HL-60/S4 treated with retinoic acid at 250 ng/mL for 4 days and 3 days (cell line): ENCODE measurements at regions not wholly inside any gene's neighbourhood (a gene's known extent, or its start where the extent isn't known, plus 50 kb on each side); places are given as distances from the start of the nearest gene placed in this dataset.

Source experiments
- in situ Hi-C: fragments of 300-500 bp; cut with MboI; formaldehyde crosslinking; loops from 2 replicates; pipeline ENCODE4 v1.7.0; 2022; ENCODE audit warnings: low sequenced_read_pairs

DNA sequence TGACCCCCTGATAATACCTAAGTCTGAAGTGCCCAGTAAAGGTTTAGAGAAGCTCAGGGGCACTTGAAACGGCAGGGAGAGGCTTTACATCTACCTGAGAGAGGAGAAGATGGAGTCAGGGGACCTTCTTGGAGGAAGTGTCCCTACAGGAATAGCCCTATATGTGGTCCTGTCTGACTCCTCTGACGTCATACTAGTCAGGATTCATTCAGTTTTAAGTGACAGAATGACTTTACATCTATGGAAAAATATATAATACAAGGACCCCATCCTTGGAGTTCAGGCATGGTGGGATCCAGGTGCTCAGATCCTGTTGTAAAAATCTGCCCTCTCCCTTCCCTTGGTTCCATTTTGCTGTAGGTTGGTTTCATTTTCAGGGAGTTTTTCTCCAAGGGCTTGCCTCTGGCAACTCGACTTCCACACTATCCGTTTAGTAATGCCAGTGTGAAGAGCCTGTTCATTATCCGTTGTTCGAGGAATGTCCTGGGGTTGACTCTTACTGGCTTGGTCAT lies 205.6 kb downstream of the IRF8 start:
- in situ Hi-C loops = no loop called here

DNA sequence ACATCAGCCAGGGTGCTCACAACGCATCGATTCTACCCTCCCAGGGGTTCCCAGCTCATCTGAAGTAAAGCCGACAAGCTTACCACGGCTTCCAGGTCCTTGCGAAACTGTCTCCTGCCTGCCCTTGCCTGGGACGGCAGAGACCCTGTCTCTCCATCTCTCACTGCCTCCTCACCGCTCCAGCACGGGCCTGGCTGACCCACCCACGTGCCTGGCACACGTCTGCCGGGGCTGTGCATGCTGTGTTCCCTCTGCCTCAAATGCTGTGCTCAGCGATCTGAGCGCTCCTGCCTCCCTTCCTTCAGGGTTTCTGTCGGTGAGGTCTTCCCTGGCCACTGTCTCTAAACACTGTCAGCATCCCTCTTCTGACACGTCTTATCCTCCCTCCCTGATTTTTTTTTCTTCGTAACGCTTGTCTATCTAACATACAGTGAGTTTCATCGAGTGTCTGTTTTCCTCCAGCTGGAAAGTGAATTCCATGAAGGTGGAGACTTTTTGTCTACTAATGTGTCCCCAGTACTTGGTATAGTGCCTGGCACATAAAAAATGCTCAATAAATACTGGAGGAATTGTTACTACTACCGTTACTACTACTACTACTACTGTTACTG lies 208.4 kb downstream of the IRF8 start:
- in situ Hi-C loops = no loop called here

DNA sequence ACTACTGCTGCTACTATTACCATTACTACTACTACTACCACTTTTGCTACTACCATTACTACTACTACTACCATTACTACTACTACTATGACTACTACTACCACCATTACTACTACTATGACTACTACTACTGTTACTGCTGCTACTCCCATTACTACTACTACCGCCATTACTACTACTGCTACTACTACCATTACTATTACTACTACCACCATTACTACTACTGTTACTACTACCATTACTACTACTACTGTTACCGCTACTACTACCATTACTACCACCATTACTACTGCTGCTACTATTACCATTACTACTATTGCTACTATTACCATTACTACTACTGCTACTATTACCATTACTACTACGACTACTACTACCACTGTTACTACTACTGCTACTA lies 209.1 kb downstream of the IRF8 start:
- in situ Hi-C loops = no loop called here

DNA sequence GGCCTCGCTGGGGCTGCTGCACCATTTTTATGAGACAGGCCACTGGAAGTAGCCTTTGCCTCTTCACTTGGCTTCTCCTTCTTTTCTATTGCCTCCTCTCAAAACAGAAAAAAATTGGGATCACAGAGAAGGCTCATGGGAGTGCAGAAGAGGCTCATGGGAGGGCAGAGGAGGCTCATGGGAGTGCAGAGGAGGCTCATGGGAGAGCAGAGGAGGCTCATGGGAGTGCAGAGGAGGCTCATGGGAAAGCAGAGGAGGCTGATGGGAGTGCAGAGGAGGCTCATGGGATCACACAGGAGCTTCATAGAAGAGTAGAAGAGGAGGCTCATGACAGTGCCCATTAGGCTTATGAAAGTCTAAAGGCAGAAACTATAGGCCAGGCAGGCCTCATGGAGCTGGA lies 211.2 kb downstream of the IRF8 start:
- in situ Hi-C loops = no loop called here

DNA sequence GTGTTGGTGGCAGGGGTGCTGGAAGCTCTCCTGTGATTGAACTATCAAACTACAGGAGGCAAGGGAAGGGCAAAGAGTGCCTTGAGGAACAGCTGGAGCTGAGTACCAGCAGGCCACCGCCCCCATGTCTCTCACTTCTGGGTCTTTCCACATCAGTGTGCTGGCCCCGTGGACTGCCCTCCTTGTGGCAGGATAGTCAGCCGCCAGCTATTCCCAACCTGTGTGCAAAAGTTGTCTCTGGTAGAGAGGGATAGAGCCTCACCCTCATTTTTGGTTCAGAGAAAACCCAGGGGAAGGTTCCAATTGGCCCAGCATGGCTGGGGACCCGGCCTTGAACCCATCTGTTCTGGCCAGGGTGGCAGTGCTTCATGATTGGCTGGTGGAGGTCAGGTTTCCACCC lies 211.8 kb downstream of the IRF8 start:
- in situ Hi-C loops = no loop called here

DNA sequence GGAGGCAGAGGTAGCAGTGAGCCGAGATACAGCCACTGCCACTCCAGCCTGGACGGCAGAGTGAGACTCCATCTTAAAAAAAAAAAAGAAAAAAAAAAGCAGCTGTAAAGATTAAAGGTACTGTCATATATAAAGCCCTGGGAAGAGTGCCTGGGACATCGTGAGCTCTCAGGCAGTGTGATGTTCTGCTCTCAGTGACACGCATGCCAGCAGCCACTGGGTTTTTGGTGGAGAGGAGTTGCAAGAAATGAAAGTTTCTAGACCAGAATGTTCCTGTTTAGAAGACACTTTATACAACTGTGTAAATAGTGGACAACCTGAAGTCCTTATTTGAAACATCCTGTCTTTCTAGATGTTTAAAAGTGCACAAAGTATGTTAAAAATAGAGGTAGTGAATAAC lies 213.2 kb downstream of the IRF8 start:
- in situ Hi-C loops = no loop called here

DNA sequence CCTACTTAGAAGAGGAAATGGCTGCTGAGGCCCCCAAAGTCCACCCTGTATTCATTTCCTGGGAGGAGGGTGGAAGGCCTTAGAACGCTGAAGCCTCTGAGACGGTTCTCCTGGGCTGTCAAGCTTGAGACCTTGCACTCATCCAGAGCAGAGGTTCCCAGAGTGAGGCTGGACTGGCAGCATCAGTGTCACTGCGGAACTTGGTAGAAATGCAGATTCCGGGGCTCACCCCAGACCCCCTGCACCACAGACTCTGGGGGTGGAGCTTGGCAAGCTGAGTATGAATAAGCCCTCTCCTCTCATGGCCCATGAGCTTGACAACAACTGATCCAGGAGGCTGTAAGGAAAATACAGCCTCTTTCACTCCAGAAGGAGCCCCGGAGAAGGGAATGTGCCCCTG lies 218.3 kb downstream of the IRF8 start:
- in situ Hi-C loops = no loop called here

DNA sequence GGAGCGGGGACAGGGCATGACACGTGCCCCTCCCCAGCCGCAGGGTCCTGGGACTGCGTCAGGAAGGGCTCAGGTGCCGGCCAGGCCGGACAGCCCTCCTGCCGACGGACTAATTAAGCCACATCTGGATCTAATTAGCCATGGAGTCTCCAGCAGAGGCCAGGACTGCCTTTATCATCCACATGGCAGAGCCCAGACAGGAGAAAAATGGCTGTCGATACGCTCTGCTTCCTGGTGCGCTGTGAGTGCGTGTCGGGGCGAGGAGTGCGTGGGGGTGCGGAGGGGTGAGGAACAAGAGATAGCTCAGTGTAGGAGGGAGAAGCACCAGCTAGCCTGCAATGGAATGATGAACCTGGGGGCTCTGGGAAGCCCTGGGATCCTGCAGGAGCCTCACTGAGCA lies 218.8 kb downstream of the IRF8 start:
- in situ Hi-C loops = no loop called here

DNA sequence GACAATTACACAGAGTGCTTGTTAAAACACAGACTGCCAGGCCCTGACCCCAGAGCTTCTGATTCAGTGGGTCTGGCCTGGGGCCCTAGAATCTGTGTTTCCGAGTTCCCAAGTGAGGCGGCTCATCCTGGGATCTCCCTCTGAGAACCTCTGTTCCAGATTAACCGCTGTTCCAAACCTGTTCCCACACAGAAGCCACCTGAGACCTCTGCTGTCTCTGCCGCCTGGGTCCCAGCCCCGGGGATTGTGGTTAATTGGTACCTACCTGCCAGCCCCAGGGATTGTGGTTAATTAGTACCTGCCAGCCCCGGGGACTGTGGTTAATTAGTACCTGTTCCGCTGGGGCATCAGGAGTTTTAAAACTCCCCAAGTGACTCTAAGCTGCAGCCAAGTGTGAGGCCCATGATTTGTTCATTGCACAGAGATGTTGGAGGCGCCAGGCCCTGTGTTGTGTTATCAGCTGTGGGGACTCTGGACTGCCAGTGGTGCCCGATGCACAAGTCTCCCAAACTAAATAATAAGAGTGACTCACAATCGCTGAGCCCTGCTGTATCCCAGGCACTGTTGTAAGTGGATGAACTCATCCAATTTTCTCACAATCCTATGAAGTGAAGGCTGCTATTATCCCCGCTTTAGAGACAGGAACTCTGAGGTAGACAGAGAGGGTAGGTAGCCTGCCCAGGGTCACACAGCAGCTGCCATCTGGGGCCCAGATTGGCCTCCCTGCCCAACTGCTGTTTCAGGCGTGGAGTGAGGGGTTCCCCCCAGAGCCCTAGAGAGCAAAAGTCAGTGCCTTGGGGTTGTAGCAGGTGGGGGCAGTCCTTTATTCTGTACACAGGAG lies 219.7 kb downstream of the IRF8 start:
- in situ Hi-C loops = no loop called here

DNA sequence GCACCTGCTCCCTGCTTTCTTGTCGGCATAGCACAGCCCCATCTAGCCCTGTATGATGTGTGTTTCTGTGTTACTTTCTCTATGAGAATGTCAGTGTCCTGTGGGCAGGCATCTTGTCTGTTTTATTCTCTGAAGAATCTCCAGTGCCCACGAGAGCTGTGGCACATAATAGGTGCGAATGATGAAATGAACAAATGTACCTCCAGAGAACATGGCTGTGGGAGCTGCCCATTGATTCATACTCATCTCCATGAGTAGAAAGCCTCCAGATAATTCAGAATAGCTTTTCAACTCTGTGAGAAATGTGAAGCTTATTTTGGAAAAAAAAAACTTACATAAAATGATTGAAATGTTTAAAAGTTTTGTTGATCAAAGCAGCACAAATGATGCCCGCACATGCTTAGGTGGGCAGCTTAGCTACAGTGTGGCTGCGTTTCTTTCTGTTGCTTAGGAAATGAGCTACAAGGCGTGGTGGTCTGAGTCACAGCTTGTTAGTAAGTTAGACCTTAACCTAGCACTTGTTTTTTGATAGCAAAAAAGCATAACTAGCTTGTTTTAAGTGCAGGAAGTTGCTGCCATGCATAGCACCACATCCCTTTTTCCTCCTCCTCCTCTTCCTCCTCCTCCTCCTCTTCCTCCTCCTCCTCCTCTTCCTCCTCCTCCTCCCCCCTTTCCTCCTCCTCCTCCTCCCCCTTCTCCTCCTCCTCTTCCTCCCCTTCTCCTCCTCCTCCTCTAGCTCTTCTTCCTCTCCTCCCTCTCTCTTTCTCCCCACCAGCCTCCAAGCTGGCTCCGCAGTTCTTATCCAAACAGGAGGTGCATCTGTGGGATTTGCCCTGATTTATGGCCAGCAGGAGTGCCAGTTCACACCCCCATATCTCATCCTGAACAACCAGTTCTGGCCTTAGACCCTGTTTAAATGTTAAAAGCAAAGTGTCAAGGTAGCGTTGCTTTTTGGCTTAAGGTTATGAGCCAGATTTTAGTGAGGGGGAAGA lies 221.5 kb downstream of the IRF8 start:
- in situ Hi-C loops = no loop called here

DNA sequence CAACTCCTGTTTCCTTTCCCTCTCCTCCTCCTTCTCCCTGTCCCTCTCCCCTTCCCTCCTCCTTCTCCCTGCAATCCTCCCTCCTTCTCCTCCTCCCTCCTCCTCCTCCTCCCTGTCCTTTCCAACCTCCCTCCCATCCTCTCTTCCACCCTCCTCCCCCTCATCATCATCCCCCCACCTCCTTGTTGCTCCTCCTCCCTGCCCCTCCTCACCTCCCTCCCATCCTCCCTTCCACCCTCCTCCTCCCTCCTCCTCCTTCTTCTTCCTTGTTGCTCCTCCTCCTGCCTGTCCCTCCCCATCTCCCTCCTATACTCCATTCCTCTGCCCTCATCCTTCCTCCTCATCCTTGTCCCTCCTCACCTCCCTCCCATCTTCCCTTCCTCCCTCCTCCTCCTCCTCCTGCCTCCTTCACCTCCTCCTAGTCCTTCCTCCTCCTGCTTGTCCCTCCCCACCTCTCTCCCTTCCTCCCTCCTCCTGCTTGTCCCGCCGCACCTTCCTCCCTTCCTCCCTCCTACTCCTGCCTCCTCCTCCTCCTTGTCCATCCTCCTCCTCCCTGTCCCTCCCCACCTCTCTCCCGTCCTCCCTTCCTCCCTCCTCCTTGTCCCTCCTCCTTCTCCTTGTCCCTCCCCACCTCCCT lies 222.5 kb downstream of the IRF8 start:
- in situ Hi-C loops = no loop called here

DNA sequence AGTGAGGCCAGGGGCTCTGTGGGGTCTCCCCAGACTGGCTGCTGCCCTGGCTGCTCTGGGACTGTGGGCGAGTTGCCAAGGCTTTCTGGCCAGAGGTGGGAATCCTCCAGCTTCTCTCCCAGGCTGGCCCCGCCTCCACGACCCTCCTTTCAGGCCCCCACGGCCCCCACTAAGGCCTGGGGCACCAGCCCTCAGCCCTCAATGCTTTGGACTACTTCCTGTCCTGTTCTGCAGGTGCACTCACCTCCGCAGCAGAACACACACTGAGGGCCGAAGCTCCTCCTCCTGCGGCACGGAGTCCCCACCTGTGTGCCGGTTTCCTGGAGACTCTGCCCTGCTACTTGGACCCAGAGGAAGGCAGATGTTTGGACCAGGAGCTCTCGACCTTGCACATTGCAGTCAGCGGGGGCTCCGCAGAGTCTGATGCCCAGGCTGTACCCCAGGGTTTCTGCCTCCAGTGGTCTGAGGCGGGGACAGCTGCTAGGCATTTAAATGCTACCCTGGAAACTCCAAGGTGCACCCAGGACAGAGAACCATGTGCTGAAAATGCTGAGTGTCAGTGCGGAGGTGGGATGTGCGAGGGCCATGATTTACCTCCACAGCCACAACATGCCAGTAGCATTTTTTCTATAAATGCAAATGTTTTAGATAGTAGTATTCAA lies 223.8 kb downstream of the IRF8 start:
- in situ Hi-C loops = no loop called here

DNA sequence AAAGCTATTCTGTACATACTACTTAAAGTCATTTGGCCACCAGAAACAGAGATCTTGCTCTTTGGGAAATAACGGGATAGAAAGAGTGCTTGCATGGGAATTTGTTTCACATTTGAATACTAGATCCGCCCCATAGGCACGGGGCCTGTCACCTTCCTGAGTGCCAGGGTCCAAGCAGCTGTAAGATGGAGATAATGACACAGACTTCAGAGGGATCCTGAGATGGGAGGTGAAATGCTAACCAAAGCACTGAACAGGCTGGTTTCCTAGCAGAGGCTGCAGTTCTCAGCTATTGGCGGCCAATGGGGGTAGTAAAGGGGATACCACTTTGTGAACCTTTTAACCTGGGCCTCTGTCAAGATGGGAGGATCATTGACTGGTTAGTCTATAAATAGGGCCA lies 225.4 kb downstream of the IRF8 start:
- in situ Hi-C loops = no loop called here

DNA sequence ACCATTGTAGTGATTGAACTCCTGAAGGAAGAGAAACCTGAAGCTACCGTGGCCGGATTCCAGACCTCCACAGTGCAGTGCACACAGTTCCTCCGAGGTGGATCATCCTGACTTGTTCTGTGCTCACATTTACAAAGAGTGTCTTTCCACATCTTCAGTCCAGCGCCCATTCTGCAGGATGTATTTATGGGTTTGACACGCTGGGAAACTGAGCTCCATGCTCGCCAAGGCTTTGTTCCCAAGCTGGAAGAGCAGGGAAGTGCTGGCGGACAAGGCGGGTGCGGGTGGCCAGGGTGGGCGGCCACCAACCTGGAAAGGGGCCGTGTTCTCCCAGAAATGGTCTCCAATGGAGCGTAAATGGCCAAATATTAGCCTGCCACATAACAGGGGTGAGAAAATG lies 227.9 kb downstream of the IRF8 start:
- in situ Hi-C loops = no loop called here

DNA sequence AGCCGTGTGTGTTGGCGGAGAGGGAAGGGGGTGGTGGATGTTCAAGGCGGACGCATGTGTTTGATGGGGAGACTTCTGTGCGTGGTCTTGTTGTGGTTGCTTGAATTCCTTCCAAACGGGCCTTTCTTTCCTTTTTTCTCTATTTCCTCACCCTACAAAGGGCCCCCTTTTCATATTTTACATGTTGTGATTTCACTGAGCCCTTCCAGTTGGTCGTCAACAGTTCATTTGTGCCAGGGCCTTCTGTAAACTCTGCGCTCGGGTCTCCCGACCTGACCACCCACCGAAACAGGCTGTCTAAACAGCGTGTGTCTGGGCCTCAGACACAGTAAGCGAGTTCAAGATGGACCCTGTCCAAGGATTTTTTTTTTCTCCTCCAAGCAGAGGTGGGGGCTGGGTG lies 228.4 kb downstream of the IRF8 start:
- in situ Hi-C loops = no loop called here

DNA sequence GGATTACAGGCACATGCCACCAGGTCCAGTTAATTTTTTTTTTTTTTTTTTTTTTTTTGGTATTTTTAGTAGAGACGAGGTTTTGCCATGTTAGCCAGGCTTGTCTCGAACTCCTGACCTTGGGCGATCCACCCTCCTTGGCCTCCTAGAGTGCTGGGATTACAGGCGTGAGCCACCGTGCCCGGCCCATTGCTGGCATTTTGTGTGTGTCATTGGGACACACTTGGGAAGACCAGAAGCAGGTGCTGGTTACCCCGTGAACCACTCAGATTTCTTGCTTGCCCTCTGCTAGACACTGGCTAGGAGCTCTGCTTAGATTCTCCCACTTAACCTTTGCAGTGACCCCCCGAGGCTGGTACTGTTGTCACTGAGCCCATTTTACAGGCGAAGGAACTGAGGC lies 229.3 kb downstream of the IRF8 start:
- in situ Hi-C loops = no loop called here

DNA sequence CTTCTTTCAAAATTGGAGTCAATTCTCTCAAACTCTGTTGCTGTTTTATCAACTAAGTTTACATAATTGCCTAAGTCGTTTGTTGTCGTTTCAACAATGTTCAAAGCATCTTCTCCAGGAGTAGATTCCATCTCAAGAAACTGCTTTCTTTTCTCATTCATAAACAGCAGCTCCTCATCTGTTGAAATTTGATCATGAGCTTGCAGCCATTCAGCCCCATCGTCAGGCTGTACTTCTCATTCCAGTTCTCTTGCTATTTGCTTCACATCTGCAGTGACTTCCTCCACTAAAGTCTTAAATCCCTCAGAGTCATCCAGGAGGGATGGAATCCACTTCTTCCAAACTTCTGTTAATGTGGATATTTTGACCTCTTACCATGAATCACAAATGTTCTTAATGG lies 230.6 kb downstream of the IRF8 start:
- in situ Hi-C loops = no loop called here

DNA sequence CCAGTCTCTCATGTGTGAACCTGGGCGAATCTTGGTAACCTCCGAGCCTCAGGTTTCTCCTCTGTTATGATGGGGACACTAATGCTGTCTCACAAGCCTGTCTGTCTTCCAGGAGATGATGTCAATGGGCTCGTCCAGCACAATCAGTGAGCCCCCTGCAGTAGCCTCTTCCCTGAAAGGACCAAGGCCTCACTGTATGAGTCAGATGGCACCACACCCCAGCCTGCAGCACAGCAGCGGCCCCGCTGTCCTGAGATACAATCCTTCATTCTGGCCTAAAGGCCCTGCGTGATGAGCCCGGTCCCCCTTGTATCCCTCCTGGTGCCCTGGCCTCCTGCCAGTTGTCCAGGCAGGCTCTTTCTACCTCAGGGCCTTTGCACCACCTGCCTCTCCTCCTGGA lies 234.4 kb downstream of the IRF8 start:
- in situ Hi-C loops = no loop called here

DNA sequence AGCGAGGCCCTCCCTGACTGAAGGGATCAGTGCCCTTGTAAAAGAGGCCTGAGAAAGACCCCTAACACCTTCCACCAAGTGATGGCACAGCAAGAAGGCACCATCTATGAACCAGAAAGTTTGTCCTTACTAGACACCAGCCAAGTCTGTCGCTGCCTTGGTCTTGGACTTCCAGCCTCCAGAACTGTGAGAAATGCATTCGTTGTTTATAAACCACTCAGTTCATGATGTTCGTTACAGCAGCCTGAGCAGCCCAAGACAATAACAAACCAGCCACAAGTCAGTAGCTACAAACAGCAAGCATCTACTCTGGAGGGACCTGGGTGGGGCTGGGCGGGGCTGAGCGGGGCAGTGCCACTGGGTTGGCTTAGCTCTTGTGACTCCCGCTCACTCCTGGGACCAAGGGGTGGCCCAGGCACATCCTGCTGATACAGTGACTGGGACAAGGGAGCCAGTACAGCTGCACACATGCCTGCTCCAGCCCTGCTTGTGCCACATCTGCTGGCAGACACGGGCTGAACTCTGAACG lies 234.9 kb downstream of the IRF8 start:
- in situ Hi-C loops = no loop called here

DNA sequence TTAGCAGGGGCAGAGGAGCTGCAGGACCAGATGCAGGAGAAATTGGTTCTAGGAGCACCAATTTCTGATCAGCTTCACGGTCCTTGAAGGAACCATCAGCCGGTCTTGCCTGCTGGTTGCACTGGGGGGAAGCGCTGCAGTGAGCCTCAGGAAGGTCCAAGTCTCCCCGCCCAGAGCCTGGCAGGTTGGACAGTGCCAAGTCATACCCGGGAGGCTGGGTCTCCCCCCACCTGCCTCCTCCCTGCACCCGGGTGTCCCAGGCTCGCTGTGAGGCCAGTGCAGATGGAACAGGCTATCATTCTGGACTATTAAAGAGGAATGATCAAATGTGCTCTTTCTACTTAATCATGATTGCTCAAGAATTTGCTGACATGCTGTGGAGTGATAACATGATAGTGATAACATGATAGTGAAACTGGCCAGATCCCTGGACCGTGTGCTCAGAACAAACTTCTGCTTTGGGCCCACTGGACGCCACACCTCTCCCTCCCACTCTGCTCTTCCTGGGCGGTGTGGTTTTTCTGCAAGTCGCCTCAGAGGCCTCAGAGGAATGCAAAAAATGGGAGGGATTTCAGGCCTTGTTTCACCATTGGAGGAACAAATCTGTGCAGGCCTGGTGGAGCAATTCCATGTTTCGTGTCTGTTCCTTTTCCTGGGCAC lies 236.0 kb downstream of the IRF8 start:
- in situ Hi-C loops = no loop called here
